ENCODE measurements at regions not wholly inside any gene's neighbourhood (a gene's known extent, or its start where the extent isn't known, plus 50 kb on each side); places are given as distances from the start of the nearest gene placed in this dataset.

DNA sequence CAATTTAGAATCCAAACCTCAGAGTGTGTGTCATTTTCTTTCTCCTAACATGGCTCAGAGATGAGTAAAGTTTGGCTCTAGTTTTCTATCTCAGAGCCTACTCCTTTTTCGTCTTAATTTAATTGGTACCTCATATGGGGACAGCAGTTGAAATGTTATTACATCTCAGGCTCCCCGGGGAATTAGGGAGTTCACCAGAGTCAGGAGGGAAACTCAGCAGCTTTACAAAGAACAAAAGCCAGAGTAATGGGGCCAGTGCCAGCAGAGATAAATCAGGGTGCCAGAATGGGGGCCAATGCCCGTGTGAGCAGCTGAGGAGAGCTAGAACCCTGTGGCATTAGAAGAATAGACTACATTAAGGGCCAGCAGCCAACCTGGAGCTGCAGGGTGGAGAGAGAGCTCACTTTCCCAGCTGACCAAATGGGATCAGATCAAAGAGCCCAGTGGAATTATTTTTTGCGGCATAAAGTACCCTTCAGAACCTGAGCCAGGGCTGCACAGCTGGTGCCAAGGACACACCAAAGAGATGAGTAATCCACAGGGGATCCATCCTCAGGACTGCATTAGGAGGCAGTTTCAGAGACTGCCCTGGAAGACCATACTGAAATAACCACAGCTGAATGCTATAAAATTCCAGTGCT is 207.1 kb upstream of the DKK2 start:
- TF ChIP-seq CTCF (conservative IDR thresholded peaks at IDR 0.05; ENCODE audit: low read length) = no peak
- H3K4me3 ChIP-seq (ENCODE audit: low read length) = no peak overlapping the region
- peak; percentile 68 for DNase-seq (ENCODE audit: low read depth)

DNA sequence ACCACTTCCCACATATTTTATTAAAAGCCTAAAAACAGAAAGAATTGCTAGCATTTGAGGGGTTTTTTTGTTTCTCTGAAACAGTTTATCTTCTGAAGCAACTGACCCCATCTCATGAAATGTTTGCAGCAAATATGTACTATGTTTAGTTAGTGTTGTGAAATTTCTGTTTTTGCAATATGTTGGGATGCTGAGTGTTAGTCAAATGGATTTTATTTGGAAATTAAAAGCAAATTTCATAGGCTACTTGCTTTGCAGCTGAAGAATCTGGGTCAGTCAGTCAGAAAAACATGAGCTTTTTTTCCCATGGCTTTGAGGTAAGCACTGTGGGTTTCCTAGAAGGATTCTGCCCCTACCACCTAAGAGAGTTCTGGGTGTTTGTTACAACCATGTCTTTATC is 184.9 kb upstream of the DKK2 start:
- DNase-seq (ENCODE audit: low read depth) = peak; percentile 50
- no peak overlapping the region for H3K4me3 ChIP-seq (ENCODE audit: low read length)
- TF ChIP-seq CTCF (conservative IDR thresholded peaks at IDR 0.05; ENCODE audit: low read length) = no peak

DNA sequence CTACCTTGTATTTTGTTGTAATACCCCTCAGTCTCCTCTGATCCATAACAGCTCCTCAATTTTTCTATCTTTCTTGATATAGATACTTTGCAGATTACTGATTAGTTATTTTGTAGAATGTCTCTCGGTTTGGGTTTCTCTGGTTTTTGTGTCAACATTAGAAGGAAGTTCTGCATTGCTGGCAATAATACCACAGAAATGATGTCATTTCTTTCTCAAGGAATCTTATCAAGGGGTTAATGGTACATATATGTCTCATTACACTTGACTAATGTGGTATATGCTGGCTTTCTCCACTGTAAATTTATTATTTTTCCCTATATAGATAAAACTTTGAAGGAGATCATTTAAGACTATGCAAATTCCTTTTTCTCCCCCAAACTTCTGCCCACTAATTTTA is 183.6 kb upstream of the DKK2 start:
- no peak for DNase-seq (ENCODE audit: low read depth)
- TF ChIP-seq CTCF (conservative IDR thresholded peaks at IDR 0.05; ENCODE audit: low read length) = no peak
- no peak overlapping the region for H3K4me3 ChIP-seq (ENCODE audit: low read length)

DNA sequence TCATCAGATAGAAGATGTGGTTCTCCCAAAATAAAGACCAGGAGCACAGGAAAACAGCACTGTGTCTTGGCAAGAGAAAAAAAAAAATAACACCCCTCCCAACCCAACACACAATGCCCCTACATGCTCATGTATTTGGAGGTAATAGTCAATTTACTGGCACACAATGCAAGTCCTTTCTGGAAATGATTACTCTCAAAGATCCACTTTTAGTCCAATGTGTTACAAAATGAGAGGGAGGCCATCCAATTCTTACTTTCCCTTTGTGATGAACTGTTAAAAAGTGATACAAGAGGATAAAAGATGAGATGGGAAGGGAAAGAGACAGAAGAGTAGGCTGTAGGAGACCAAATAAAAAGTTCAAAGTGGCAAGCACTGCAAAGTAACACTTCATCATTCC is 180.3 kb upstream of the DKK2 start:
- no peak overlapping the region for H3K4me3 ChIP-seq (ENCODE audit: low read length)
- peak; percentile 22 for DNase-seq (ENCODE audit: low read depth)
- TF ChIP-seq CTCF (conservative IDR thresholded peaks at IDR 0.05; ENCODE audit: low read length) = no peak

GRCh38 chr4:107215222-107215621 is 179.1 kb upstream of the DKK2 start:
- DNase-seq (ENCODE audit: low read depth) = no peak
- TF ChIP-seq CTCF (conservative IDR thresholded peaks at IDR 0.05; ENCODE audit: low read length) = no peak
- H3K4me3 ChIP-seq (ENCODE audit: low read length) = no peak overlapping the region

DNA sequence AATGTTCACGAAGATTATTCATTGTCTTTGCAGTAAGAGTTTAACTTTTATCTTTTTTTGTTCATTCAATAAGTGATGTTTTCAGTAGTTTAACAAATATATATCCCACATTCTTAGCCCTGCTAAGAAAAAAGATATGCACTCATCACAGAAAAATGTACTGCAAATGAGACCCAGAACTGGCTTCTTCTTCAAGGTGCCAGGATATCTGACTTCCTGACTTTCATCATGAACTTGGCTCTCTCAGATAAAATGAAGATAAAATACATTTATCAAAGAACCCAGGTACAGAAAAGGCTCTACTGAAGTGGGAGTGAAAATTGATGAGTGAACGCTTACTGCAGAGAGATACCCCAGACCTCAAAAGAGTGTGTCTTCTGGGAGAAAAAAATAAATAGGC is 177.8 kb upstream of the DKK2 start:
- no peak overlapping the region for H3K4me3 ChIP-seq (ENCODE audit: low read length)
- TF ChIP-seq CTCF (conservative IDR thresholded peaks at IDR 0.05; ENCODE audit: low read length) = no peak
- DNase-seq (ENCODE audit: low read depth) = peak; percentile 58

GRCh38 chr4:107213410-107213809 is 177.3 kb upstream of the DKK2 start:
- TF ChIP-seq CTCF (conservative IDR thresholded peaks at IDR 0.05; ENCODE audit: low read length) = peak; percentile 28; the same call in 1 of the 2 replicates
- DNase-seq (ENCODE audit: low read depth) = peak; percentile 73
- H3K4me3 ChIP-seq (ENCODE audit: low read length) = no peak overlapping the region

Measured in AG10803 (cell line).